A549 (cell line): ENCODE measurements at regions not wholly inside any gene's neighbourhood (a gene's known extent, or its start where the extent isn't known, plus 50 kb on each side); places are given as distances from the start of the nearest gene placed in this dataset.

Experiments used
- ATAC-seq, 2 experiments: fragments of 200-7000 bp in 1 of 2; fragments of >200 bp in 1 of 2; cut with Nextera tagmentation in 1 of 2; cut with Tn5 transposase in 1 of 2; 3 replicates each; pipeline versions ENCODE4 v1.8.0 to v1.9.1; 2018 to 2020; ENCODE audit warnings: mild to moderate bottlenecking in 1 of 2, moderate library complexity in 1 of 2
- CTCF ChIA-PET: fragments of 300-600 bp; sonication (Branson Sonifier 250); formaldehyde crosslinking; extraction: SDS; loops from one replicate; lab custom pipeline; 2021; ENCODE audit warnings: antibody characterized with exemption, inconsistent platforms; lab: Yijun Ruan, JAX
- POLR2A ChIA-PET: fragments of 350-600 bp; formaldehyde crosslinking; extraction: SDS; loops from one replicate; lab custom pipeline; 2021; ENCODE audit warnings: antibody characterized with exemption, inconsistent platforms; lab: Yijun Ruan, JAX
- DNase-seq, 2 experiments: peaks; one replicate each; pipeline versions ENCODE4 v3.0.0 to v3.0.0-alpha.2; 2011 to 2016; ENCODE audit warnings: low read depth in 1 of 2, low spot score in 1 of 2
- FAIRE-seq: peaks from 2 replicates; lab custom pipeline; 2011; peaks lifted over from hg19 to GRCh38; lab: Jason Lieb, UNC
- H3K27ac ChIP-seq, 2 experiments: fragments of >200 bp; sonication (Bioruptor Twin); formaldehyde crosslinking; 3 replicates each; pipeline ENCODE4 v1.5.1; 2016 to 2017
- H3K4me1 ChIP-seq: fragments of >200 bp; sonication (Bioruptor Twin); formaldehyde crosslinking; 3 replicates; pipeline ENCODE4 v1.6.1; 2016
- H3K4me2 ChIP-seq: fragments of >200 bp; sonication (Bioruptor Twin); formaldehyde crosslinking; 3 replicates; pipeline ENCODE4 v1.6.1; 2016
- H3K4me3 ChIP-seq: fragments of >200 bp; sonication (Bioruptor Twin); formaldehyde crosslinking; 3 replicates; pipeline ENCODE4 v1.5.1; 2016
- H3K9me3 ChIP-seq: fragments of >200 bp; sonication (Bioruptor Twin); formaldehyde crosslinking; 3 replicates; pipeline ENCODE4 v1.6.1; 2016
- CBX2 ChIP-seq: fragments of 200-600 bp; sonication (generic); IDR thresholded peaks from 2 replicates; pipeline ENCODE4 v1.6.1; 2016; ENCODE audit warnings: low read depth, mild to moderate bottlenecking, borderline replicate concordance
- CBX8 ChIP-seq: fragments of 200-600 bp; sonication (generic); IDR thresholded peaks from 2 replicates; pipeline ENCODE4 v1.6.1; 2016
- ESRRA ChIP-seq: fragments of 150-350 bp; IDR thresholded peaks from 2 replicates; pipeline ENCODE4 v1.6.1; 2014; ENCODE audit warnings: mild to moderate bottlenecking, low read length, borderline replicate concordance
- FOSL2 ChIP-seq, 2 experiments: fragments of 450-650 bp in 1 of 2; fragments of >200 bp in 1 of 2; sonication (Bioruptor Twin) in 1 of 2; formaldehyde crosslinking; IDR thresholded peaks; 2 replicates each; pipeline versions ENCODE4 v1.5.0 to v1.6.1; 2016 to 2020; ENCODE audit warnings: mild to moderate bottlenecking in 1 of 2, moderate library complexity in 1 of 2
- HDAC2 ChIP-seq: fragments of 200-600 bp; sonication (generic); IDR thresholded peaks from 2 replicates; pipeline ENCODE4 v1.6.1; 2016
- HEYL ChIP-seq: fragments of 250-450 bp; sonication (Bioruptor Pico); IDR thresholded peaks from 2 replicates; pipeline ENCODE4 v1.8.0; 2021; ENCODE audit warnings: mild to moderate bottlenecking, moderate library complexity
- KDM1A ChIP-seq: fragments of 200-600 bp; sonication (generic); IDR thresholded peaks from 2 replicates; pipeline ENCODE4 v1.6.1; 2016; ENCODE audit warnings: low read depth, mild to moderate bottlenecking
- MAFK ChIP-seq: fragments of 450-650 bp; IDR thresholded peaks from 2 replicates; pipeline ENCODE4 v1.6.1; 2014; ENCODE audit not compliant: partially characterized antibody
- MYC ChIP-seq: IDR thresholded peaks from 2 replicates; pipeline ENCODE4 v1.6.1; 2012; ENCODE audit warnings: mild to moderate bottlenecking, inconsistent platforms, low read length, improper control_type of control experiment, borderline replicate concordance
- PBX3 ChIP-seq: IDR thresholded peaks from 2 replicates; pipeline ENCODE4 v1.6.1; 2012
- POLR2AphosphoS2 ChIP-seq: conservative IDR thresholded peaks from 2 replicates; pipeline ENCODE4 v1.6.1; 2012; ENCODE audit warnings: low read length, improper control_type of control experiment, inconsistent platforms
- TFCP2L1 ChIP-seq: fragments of 250-450 bp; sonication (Bioruptor Pico); IDR thresholded peaks from 2 replicates; pipeline ENCODE4 v1.5.0; 2021; ENCODE audit warnings: mild to moderate bottlenecking
- ZC3H11A ChIP-seq: fragments of 450-650 bp; IDR thresholded peaks from 2 replicates; pipeline ENCODE4 v1.6.1; 2014; ENCODE audit warnings: antibody characterized with exemption, mild to moderate bottlenecking
- WGBS: methylation state at CpG from one replicate; pipeline ENCODE4 v1.1.6; 2017; ENCODE audit errors: missing lambda C conversion rate; 5-methylcytosine and 5-hydroxymethylcytosine counted together
- TF ChIP-seq, protein P1 (sequence below): fragments of 450-650 bp; IDR thresholded peaks from 2 replicates; pipeline ENCODE4 v1.6.1; 2014; ENCODE audit warnings: antibody characterized with exemption
- TF ChIP-seq, protein P2 (sequence below): fragments of >200 bp; sonication (Bioruptor Twin); formaldehyde crosslinking; IDR thresholded peaks from 3 replicates; pipeline ENCODE4 v1.6.1; 2016

DNA sequence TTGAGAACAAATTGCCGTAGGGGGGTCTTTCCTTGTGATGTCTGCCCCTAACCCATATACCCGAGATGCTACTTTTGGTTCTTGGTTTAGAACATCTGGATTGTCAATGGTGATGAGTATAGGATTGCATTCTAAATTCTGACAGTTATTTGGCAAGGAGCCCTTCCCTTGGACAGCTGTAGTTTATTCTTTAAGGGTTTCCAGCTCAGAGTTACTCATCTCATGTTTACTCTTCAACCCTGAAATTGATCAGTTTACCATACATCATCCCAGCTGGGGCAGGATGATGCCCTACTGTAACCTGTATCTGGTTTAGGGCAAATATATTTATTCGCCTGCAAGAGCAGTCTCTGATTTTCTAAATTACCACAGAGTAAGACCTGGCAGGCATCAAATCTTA, 85.7 kb upstream of the XCR1 start:
- Histone ChIP-seq H3K9me3 (no peaks in the 10 kb centered on the region), H3K4me1 (peaks cover 35% of the 10 kb centered on the region), H3K4me2 (no peak overlapping the region), H3K27ac (no peak overlapping the region; a peak in 1 of 6 replicates), H3K4me3 (no peak overlapping the region)
- TF ChIP-seq HEYL (CRISPR knock-in tag) (no peak), ZC3H11A (no peak), ESRRA (no peak), PBX3 (no peak), CBX8 (no peak), TFCP2L1 (CRISPR knock-in tag) (no peak)
- TF ChIP-seq, protein P1, sequence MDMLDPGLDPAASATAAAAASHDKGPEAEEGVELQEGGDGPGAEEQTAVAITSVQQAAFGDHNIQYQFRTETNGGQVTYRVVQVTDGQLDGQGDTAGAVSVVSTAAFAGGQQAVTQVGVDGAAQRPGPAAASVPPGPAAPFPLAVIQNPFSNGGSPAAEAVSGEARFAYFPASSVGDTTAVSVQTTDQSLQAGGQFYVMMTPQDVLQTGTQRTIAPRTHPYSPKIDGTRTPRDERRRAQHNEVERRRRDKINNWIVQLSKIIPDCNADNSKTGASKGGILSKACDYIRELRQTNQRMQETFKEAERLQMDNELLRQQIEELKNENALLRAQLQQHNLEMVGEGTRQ: no peak
- 60% methylated on average over 3 of the region's 3 CpGs for WGBS
- no peak for ATAC-seq
- no peak for DNase-seq
- CTCF ChIA-PET: interaction anchor here (1.4 kb wide), 1 partner anchor 34 kb away, joined by 3 read pairs; no protein-coding TSS in a partner anchor
- FAIRE-seq: no peak
- POLR2A ChIA-PET: no interaction called here

- 18% methylated on average over 3 of the region's 3 CpGs for WGBS
- no peak for TF ChIP-seq CBX2
- no peak for TF ChIP-seq POLR2AphosphoS2
- TF ChIP-seq TFCP2L1 (CRISPR knock-in tag): no peak
- TF ChIP-seq KDM1A: no peak
- ChIA-PET CTCF (no interaction called here), POLR2A (no interaction called here)
- no peak overlapping the region for H3K4me3 ChIP-seq
- H3K4me2 ChIP-seq: no peak overlapping the region
- no peak overlapping the region for H3K27ac ChIP-seq
- FAIRE-seq (no peak), ATAC-seq (no peak), DNase-seq (no peak)
- peaks cover 35% of the 10 kb centered on the region for H3K4me1 ChIP-seq
- H3K9me3 ChIP-seq: no peaks in the 10 kb centered on the region
Measured at GRCh38 chr3:46112296-46112695, 85.0 kb upstream of the XCR1 start.

DNA sequence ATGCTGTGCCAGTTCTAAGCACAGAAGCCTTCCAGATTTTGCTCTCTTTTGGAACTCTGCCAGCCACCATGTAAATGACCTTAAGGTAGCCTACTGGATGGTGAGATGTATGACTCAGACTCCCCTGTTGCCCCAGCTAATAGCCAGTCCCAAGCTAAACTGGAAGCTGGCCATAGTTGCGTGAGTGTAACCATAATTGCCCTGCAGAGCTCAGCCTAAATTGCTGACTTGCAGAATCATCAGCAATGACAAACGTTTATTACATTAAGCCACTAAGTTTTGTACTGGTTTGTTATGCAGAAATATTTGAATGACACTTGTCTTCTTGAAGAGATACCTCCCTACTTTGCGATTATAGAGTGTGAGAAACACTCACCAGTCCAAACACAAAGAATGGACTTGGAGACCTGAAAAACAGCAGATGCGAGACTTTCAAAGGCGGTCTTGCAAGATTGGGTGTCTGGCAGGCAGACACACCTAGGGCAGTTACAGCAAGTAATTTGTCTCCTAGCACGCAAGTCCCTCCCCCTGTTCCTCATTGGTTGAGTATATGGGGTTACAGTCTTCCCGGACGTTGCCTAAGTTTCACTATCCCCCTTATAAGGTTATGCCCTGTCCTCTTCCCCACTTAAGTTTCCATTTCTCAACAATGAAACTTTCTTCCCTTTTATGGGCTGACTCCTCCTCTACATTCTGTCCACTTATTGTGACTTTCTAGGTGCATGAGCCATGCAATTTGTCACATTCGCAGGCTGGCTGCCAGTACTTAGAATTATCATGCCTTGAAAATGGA, 83.6 kb upstream of the XCR1 start:
- CTCF ChIA-PET: no interaction called here
- H3K4me2 ChIP-seq: no peak overlapping the region

DNA sequence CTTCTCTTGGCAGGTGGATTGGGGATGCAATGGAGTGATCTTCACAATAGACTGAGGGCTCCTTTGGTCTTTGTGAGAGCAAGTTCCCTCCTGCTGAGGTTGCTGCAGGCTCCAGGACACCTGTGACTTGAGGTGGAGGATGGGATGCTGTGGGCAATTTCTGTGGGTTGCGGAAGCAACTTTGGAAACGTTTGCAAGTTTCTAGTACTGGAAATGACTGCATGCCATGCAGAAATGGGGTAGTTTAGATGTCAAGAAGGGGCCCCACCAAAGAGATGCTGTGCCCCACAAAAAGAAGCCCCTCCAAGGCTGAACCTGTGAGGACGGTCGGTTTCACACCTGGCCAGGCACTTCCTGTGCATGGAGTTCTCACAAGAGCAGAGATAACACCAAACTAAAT, 80.4 kb upstream of the XCR1 start:
- ChIA-PET CTCF (interaction anchor here (1.2 kb wide), 1 partner anchor 11 kb away, joined by 3 read pairs; no protein-coding TSS in a partner anchor), POLR2A (no interaction called here)
- Histone ChIP-seq H3K4me2 (no peak overlapping the region), H3K9me3 (no peaks in the 10 kb centered on the region), H3K4me3 (no peak overlapping the region), H3K27ac (no peak overlapping the region), H3K4me1 (peaks cover 19% of the 10 kb centered on the region; the same call in 2 of the 3 replicates)
- ATAC-seq (no peak), DNase-seq (no peak), FAIRE-seq (no peak)
- WGBS: 50% methylated on average over 4 of the region's 4 CpGs
- TF ChIP-seq MYC: no peak

More for the DNA sequence above, 83.6 kb upstream of the XCR1 start:
- TF ChIP-seq MAFK (peak; percentile 98), POLR2AphosphoS2 (no peak), HDAC2 (no peak), FOSL2 (IDR thresholded peaks at IDR 0.05) (no peak), FOSL2 (CRISPR knock-in tag; IDR thresholded peaks at IDR 0.05) (0 out of 2 replicates have a peak, but pooled peaks have one; percentile 5)
- TF ChIP-seq, protein P2, sequence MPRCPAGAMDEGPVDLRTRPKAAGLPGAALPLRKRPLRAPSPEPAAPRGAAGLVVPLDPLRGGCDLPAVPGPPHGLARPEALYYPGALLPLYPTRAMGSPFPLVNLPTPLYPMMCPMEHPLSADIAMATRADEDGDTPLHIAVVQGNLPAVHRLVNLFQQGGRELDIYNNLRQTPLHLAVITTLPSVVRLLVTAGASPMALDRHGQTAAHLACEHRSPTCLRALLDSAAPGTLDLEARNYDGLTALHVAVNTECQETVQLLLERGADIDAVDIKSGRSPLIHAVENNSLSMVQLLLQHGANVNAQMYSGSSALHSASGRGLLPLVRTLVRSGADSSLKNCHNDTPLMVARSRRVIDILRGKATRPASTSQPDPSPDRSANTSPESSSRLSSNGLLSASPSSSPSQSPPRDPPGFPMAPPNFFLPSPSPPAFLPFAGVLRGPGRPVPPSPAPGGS: no peak
- POLR2A ChIA-PET: no interaction called here
- Histone ChIP-seq H3K9me3 (no peaks in the 10 kb centered on the region), H3K4me3 (no peak overlapping the region), H3K4me1 (peaks cover 35% of the 10 kb centered on the region), H3K27ac (no peak overlapping the region)
- peak in 1 of 2 experiments; percentile 42 for DNase-seq
- 57% methylated on average over 9 of the region's 9 CpGs for WGBS
- no peak for FAIRE-seq
- ATAC-seq: peak; percentile 42 to 47; a peak in 3 of 6 replicates
